KMS-11 (cell line): ENCODE measurements at regions not wholly inside any gene's neighbourhood (a gene's known extent, or its start where the extent isn't known, plus 50 kb on each side); places are given as distances from the start of the nearest gene placed in this dataset.

Experiments used
- H2AFZ ChIP-seq: fragments of 200-600 bp; sonication (generic); 2 replicates; pipeline ENCODE4 v1.6.1; 2016; ENCODE audit warnings: antibody characterized with exemption, mixed run types, low read depth
- H3K27ac ChIP-seq: fragments of 200-600 bp; sonication (generic); 2 replicates; pipeline ENCODE4 v1.6.1; 2016; ENCODE audit warnings: mild to moderate bottlenecking, mixed run types
- H3K27me3 ChIP-seq: fragments of 200-600 bp; sonication (generic); 2 replicates; pipeline ENCODE4 v1.6.1; 2017; ENCODE audit warnings: mild to moderate bottlenecking, low read depth, mixed run types, moderate library complexity; ENCODE audit not compliant: insufficient read depth
- H3K36me3 ChIP-seq: fragments of 200-600 bp; sonication (generic); 2 replicates; pipeline ENCODE4 v1.6.1; 2017; ENCODE audit warnings: mild to moderate bottlenecking, mixed run types; ENCODE audit not compliant: insufficient read depth
- H3K4me1 ChIP-seq: fragments of 200-600 bp; sonication (generic); 2 replicates; pipeline ENCODE4 v1.6.1; 2016; ENCODE audit warnings: mild to moderate bottlenecking, low read depth, mixed run types; ENCODE audit not compliant: poor library complexity, severe bottlenecking
- H3K4me2 ChIP-seq: fragments of 200-600 bp; sonication (generic); 2 replicates; pipeline ENCODE4 v1.7.0; 2016; ENCODE audit warnings: mild to moderate bottlenecking, mixed run types
- H3K4me3 ChIP-seq: fragments of 200-600 bp; sonication (generic); IDR thresholded peaks from 2 replicates; pipeline ENCODE4 v1.6.1; 2017; ENCODE audit warnings: low read depth, low read length, mixed read lengths; ENCODE audit not compliant: insufficient read depth
- H3K79me2 ChIP-seq: fragments of 200-600 bp; sonication (generic); 2 replicates; pipeline ENCODE4 v1.6.1; 2016; ENCODE audit warnings: low read depth, mixed run types; ENCODE audit not compliant: insufficient read depth
- H3K9ac ChIP-seq: fragments of 200-600 bp; sonication (generic); 2 replicates; pipeline ENCODE4 v1.6.1; 2016; ENCODE audit warnings: mild to moderate bottlenecking, mixed run types
- H4K20me1 ChIP-seq: fragments of 200-600 bp; sonication (generic); 2 replicates; pipeline ENCODE4 v1.6.1; 2016; ENCODE audit warnings: mild to moderate bottlenecking, mixed run types; ENCODE audit not compliant: insufficient read depth
- TF ChIP-seq, protein P1 (sequence below): fragments of 200-600 bp; sonication (generic); conservative IDR thresholded peaks from 2 replicates; pipeline ENCODE4 v1.6.1; 2017; ENCODE audit warnings: low read depth, mild to moderate bottlenecking, antibody characterized with exemption, low read length, moderate library complexity, mixed read lengths

- no peaks in the 10 kb centered on the region for H3K79me2 ChIP-seq
- H3K4me3 ChIP-seq: no peak overlapping the region
- no peak overlapping the region for H3K4me2 ChIP-seq
- H4K20me1 ChIP-seq: no peaks in the 10 kb centered on the region
- no peak overlapping the region for H3K27ac ChIP-seq
- H2AFZ ChIP-seq: no peak overlapping the region
- H3K36me3 ChIP-seq: no peaks in the 10 kb centered on the region
- no peaks in the 10 kb centered on the region for H3K4me1 ChIP-seq
- no peak overlapping the region for H3K9ac ChIP-seq
- TF ChIP-seq, protein P1, sequence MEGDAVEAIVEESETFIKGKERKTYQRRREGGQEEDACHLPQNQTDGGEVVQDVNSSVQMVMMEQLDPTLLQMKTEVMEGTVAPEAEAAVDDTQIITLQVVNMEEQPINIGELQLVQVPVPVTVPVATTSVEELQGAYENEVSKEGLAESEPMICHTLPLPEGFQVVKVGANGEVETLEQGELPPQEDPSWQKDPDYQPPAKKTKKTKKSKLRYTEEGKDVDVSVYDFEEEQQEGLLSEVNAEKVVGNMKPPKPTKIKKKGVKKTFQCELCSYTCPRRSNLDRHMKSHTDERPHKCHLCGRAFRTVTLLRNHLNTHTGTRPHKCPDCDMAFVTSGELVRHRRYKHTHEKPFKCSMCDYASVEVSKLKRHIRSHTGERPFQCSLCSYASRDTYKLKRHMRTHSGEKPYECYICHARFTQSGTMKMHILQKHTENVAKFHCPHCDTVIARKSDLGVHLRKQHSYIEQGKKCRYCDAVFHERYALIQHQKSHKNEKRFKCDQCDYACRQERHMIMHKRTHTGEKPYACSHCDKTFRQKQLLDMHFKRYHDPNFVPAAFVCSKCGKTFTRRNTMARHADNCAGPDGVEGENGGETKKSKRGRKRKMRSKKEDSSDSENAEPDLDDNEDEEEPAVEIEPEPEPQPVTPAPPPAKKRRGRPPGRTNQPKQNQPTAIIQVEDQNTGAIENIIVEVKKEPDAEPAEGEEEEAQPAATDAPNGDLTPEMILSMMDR: no peak
- no peaks in the 10 kb centered on the region for H3K27me3 ChIP-seq
Measured at GRCh38 chr6:37575221-37575620, 75.5 kb upstream of the CCDC167 start.

GRCh38 chr6:37572334-37572733 is 72.6 kb upstream of the CCDC167 start:
- H3K27ac ChIP-seq: no peak overlapping the region
- no peaks in the 10 kb centered on the region for H3K36me3 ChIP-seq
- H3K4me2 ChIP-seq: no peak overlapping the region
- H4K20me1 ChIP-seq: no peaks in the 10 kb centered on the region
- no peaks in the 10 kb centered on the region for H3K79me2 ChIP-seq
- no peak overlapping the region for H3K9ac ChIP-seq
- H3K4me1 ChIP-seq: no peaks in the 10 kb centered on the region
- no peak overlapping the region for H2AFZ ChIP-seq
- H3K27me3 ChIP-seq: no peaks in the 10 kb centered on the region
- TF ChIP-seq, protein P1: no peak
- H3K4me3 ChIP-seq: no peak overlapping the region

- Histone ChIP-seq H3K27ac (no peak overlapping the region), H2AFZ (no peak overlapping the region), H3K4me2 (no peak overlapping the region), H3K4me1 (no peaks in the 10 kb centered on the region), H4K20me1 (no peaks in the 10 kb centered on the region), H3K27me3 (no peaks in the 10 kb centered on the region), H3K36me3 (no peaks in the 10 kb centered on the region), H3K79me2 (no peaks in the 10 kb centered on the region), H3K9ac (no peak overlapping the region), H3K4me3 (no peak overlapping the region)
- TF ChIP-seq, protein P1: no peak
Measured at GRCh38 chr6:37570482-37571133, 70.9 kb upstream of the CCDC167 start.

DNA sequence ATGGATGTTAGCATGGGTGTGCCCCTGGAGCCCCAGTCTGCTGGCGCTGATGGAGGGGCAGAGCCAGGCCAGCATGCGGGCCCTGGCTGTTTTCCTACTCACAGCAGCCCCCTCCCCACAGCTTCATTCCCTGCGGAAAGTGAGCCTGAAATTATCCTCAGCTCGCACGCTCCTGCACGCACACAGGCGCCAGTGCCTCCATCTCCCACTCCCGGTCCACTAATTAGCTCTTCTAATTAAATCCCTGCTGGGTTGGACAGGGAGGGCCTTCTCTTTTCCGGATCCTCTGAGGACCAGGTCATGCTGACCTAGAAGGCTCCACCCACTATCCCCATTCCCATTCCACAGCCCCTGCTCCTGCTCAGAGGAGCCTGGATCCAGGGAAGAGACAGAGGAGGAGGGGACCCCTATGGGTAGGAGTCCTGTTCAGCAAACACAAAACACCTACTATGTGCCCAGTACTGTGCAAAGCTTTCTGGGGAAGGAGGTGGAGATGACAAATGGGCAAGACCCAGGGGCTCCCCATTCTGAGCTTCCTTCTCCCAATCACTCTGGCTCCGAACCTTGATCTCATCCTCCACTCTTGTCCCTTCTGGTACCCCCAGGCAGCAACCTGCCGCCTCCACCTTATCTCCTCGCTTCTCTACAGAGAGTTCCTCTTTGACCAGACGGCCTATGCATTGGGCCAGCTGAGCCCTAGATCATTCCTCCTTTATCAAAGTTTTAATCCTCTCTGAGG is 70.2 kb upstream of the CCDC167 start:
- no peaks in the 10 kb centered on the region for H3K36me3 ChIP-seq
- no peaks in the 10 kb centered on the region for H3K27me3 ChIP-seq
- TF ChIP-seq, protein P1: no peak
- no peaks in the 10 kb centered on the region for H3K79me2 ChIP-seq
- H2AFZ ChIP-seq: no peak overlapping the region
- H3K27ac ChIP-seq: no peak overlapping the region
- H3K4me2 ChIP-seq: no peak overlapping the region
- no peak overlapping the region for H3K9ac ChIP-seq
- H4K20me1 ChIP-seq: no peaks in the 10 kb centered on the region
- H3K4me3 ChIP-seq: no peak overlapping the region
- no peaks in the 10 kb centered on the region for H3K4me1 ChIP-seq
